ENCODE measurements at regions not wholly inside any gene's neighbourhood (a gene's known extent, or its start where the extent isn't known, plus 50 kb on each side); places are given as distances from the start of the nearest gene placed in this dataset.

- Histone ChIP-seq H3K9me3 (ENCODE audit: insufficient read depth, low read length) (no peaks in the 10 kb centered on the region), H3K36me3 (replicated peaks; ENCODE audit: low read depth, low read length) (no peaks in the 10 kb centered on the region), H2AFZ (ENCODE audit: low read depth, low read length) (no peak overlapping the region), H3K27me3 (ENCODE audit: low read depth, low read length) (no peaks in the 10 kb centered on the region), H3K79me2 (ENCODE audit: low read length) (no peaks in the 10 kb centered on the region), H4K20me1 (ENCODE audit: insufficient read depth, low read length) (no peaks in the 10 kb centered on the region), H3K9ac (ENCODE audit: low read length) (no peak overlapping the region), H3K27ac (ENCODE audit: low read length) (no peak overlapping the region), H3K4me3 (ENCODE audit: low read length) (no peak overlapping the region), H3K4me2 (ENCODE audit: low read length) (no peak overlapping the region), H3K4me1 (ENCODE audit: low read length) (no peaks in the 10 kb centered on the region)
- TF ChIP-seq CTCF (IDR thresholded peaks at IDR 0.05; ENCODE audit: low read depth, low read length) = no peak
- no peak for TF ChIP-seq EZH2phosphoT487 (IDR thresholded peaks at IDR 0.05; ENCODE audit: low read depth)
Measured at GRCh38 chr10:105611244-105611798, 970.2 kb downstream of the SORCS3 start.

GRCh38 chr10:105609451-105609850, 968.4 kb downstream of the SORCS3 start:
- no peaks in the 10 kb centered on the region for H3K4me1 ChIP-seq (ENCODE audit: low read length)
- no peaks in the 10 kb centered on the region for H3K9me3 ChIP-seq (ENCODE audit: insufficient read depth, low read length)
- H3K4me3 ChIP-seq (ENCODE audit: low read length) = no peak overlapping the region
- no peak overlapping the region for H3K9ac ChIP-seq (ENCODE audit: low read length)
- H3K79me2 ChIP-seq (ENCODE audit: low read length) = no peaks in the 10 kb centered on the region
- H4K20me1 ChIP-seq (ENCODE audit: insufficient read depth, low read length) = no peaks in the 10 kb centered on the region
- no peaks in the 10 kb centered on the region for H3K36me3 ChIP-seq (replicated peaks; ENCODE audit: low read depth, low read length)
- no peaks in the 10 kb centered on the region for H3K27me3 ChIP-seq (ENCODE audit: low read depth, low read length)
- no peak overlapping the region for H3K4me2 ChIP-seq (ENCODE audit: low read length)
- TF ChIP-seq CTCF (IDR thresholded peaks at IDR 0.05; ENCODE audit: low read depth, low read length) = no peak
- TF ChIP-seq EZH2phosphoT487 (IDR thresholded peaks at IDR 0.05; ENCODE audit: low read depth) = no peak
- H2AFZ ChIP-seq (ENCODE audit: low read depth, low read length) = no peak overlapping the region
- H3K27ac ChIP-seq (ENCODE audit: low read length) = no peak overlapping the region

DNA sequence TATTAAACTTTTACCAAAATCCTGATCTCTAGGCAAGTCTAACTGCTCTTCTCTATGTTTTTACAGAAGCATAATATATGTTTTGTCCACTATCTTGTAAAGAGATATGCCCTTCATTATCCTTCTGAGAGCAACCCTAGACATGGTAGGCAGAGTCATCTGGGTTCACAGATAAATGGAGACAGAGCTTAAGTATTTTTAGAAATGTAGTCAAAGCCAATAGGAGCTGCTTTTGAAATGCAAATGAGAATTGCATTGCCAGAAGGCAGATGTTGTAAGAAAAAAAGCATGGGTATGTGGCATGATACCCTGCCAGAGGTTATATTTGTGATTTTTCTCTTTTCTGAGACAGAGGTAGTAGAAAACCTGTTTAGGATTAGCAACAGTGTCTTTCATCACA, 964.8 kb downstream of the SORCS3 start:
- H3K9me3 ChIP-seq (ENCODE audit: insufficient read depth, low read length) = no peaks in the 10 kb centered on the region
- H3K27ac ChIP-seq (ENCODE audit: low read length) = no peak overlapping the region
- H2AFZ ChIP-seq (ENCODE audit: low read depth, low read length) = no peak overlapping the region
- TF ChIP-seq EZH2phosphoT487 (IDR thresholded peaks at IDR 0.05; ENCODE audit: low read depth) (no peak), CTCF (IDR thresholded peaks at IDR 0.05; ENCODE audit: low read depth, low read length) (no peak)
- H3K4me2 ChIP-seq (ENCODE audit: low read length) = no peak overlapping the region
- no peaks in the 10 kb centered on the region for H3K27me3 ChIP-seq (ENCODE audit: low read depth, low read length)
- H3K79me2 ChIP-seq (ENCODE audit: low read length) = no peaks in the 10 kb centered on the region
- no peaks in the 10 kb centered on the region for H3K4me1 ChIP-seq (ENCODE audit: low read length)
- H3K36me3 ChIP-seq (replicated peaks; ENCODE audit: low read depth, low read length) = no peaks in the 10 kb centered on the region
- H3K9ac ChIP-seq (ENCODE audit: low read length) = no peak overlapping the region
- no peaks in the 10 kb centered on the region for H4K20me1 ChIP-seq (ENCODE audit: insufficient read depth, low read length)
- H3K4me3 ChIP-seq (ENCODE audit: low read length) = no peak overlapping the region

DNA sequence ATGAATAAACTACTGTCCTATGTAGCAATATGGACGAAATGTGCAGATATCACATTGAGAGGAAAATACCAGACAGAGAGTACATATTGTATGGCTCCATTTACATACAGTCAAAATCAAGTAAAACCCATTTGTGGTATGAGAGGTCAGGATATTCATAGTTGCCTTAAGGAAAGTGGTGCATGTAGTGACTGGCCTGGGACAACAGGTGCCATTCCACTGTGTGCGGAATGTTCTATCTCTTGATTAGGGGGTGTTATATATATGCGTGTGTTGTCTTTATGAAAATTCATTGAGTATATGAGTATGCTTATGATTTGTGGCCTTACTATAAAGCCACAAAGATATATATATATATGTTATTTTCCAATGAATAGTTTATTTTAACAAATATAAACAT, 964.0 kb downstream of the SORCS3 start:
- no peaks in the 10 kb centered on the region for H4K20me1 ChIP-seq (ENCODE audit: insufficient read depth, low read length)
- H3K79me2 ChIP-seq (ENCODE audit: low read length) = no peaks in the 10 kb centered on the region
- H3K4me1 ChIP-seq (ENCODE audit: low read length) = no peaks in the 10 kb centered on the region
- no peak overlapping the region for H3K4me3 ChIP-seq (ENCODE audit: low read length)
- no peak overlapping the region for H3K4me2 ChIP-seq (ENCODE audit: low read length)
- H3K27me3 ChIP-seq (ENCODE audit: low read depth, low read length) = no peaks in the 10 kb centered on the region
- no peak overlapping the region for H2AFZ ChIP-seq (ENCODE audit: low read depth, low read length)
- no peaks in the 10 kb centered on the region for H3K36me3 ChIP-seq (replicated peaks; ENCODE audit: low read depth, low read length)
- no peaks in the 10 kb centered on the region for H3K9me3 ChIP-seq (ENCODE audit: insufficient read depth, low read length)
- no peak overlapping the region for H3K27ac ChIP-seq (ENCODE audit: low read length)
- no peak overlapping the region for H3K9ac ChIP-seq (ENCODE audit: low read length)
- no peak for TF ChIP-seq EZH2phosphoT487 (IDR thresholded peaks at IDR 0.05; ENCODE audit: low read depth)
- no peak for TF ChIP-seq CTCF (IDR thresholded peaks at IDR 0.05; ENCODE audit: low read depth, low read length)

All from OCI-LY3 (cell line).